HepG2 (cell line): ENCODE measurements at regions not wholly inside any gene's neighbourhood (a gene's known extent, or its start where the extent isn't known, plus 50 kb on each side); places are given as distances from the start of the nearest gene placed in this dataset.

Source experiments
- ATAC-seq: fragments of 200-7000 bp; cut with Tn5 transposase; 3 replicates; pipeline ENCODE4 v1.9.1; 2020; ENCODE audit warnings: mild to moderate bottlenecking, moderate library complexity
- BruUV-seq: library from RNA; stranded (reverse); fragments of 400-500 nt; replicated peaks from 2 replicates; lab custom pipeline; 2021; lab: Mats Ljungman, UMichigan
- CTCF ChIA-PET: fragments of 300-600 bp; formaldehyde crosslinking; extraction: SDS; loops from one replicate; lab custom pipeline; 2021; ENCODE audit warnings: low total read pairs, inconsistent platforms, low intra/inter-chr PET ratio; lab: Yijun Ruan, JAX
- POLR2A ChIA-PET: fragments of 350-600 bp; sonication (Branson Sonifier 250); formaldehyde crosslinking; loops from one replicate; lab custom pipeline; 2020; ENCODE audit warnings: antibody characterized with exemption, inconsistent platforms; lab: Yijun Ruan, JAX
- DNase-seq: peaks from one replicate; pipeline ENCODE4 v3.0.0-alpha.2; 2015; ENCODE audit warnings: low spot score
- FAIRE-seq: peaks from 3 replicates; lab custom pipeline; 2011; peaks lifted over from hg19 to GRCh38; lab: Jason Lieb, UNC
- H2AFZ ChIP-seq: one replicate; pipeline ENCODE4 v1.6.1; 2011; ENCODE audit warnings: low read length, inconsistent platforms
- H3K27ac ChIP-seq: fragments of 300-600 bp; 3 replicates; pipeline ENCODE4 v1.8.0; 2011; ENCODE audit warnings: mixed run types, mild to moderate bottlenecking, mixed read lengths, low read length, inconsistent platforms; ENCODE audit not compliant: insufficient read depth; ENCODE audit errors: extremely low read length
- H3K27me3 ChIP-seq, 2 experiments: fragments of 200-600 bp in 1 of 2; 2 replicates in 1 of 2; 3 replicates in 1 of 2; pipeline versions ENCODE4 v1.6.0 to v1.8.0; 2011; ENCODE audit warnings: low read length in 2 of 2, mild to moderate bottlenecking in 2 of 2, moderate library complexity in 2 of 2, inconsistent platforms in 1 of 2; ENCODE audit not compliant: insufficient read depth in 2 of 2, control insufficient read depth in 1 of 2
- H3K36me3 ChIP-seq, 2 experiments: fragments of 200-600 bp in 1 of 2; replicated peaks in 1 of 2; 2 replicates in 1 of 2; 3 replicates in 1 of 2; pipeline versions ENCODE4 v1.5.1 to v1.8.0; 2011; ENCODE audit warnings: low read length in 2 of 2, inconsistent platforms in 1 of 2; ENCODE audit not compliant: insufficient read depth in 2 of 2, control insufficient read depth in 1 of 2
- H3K4me1 ChIP-seq: 2 replicates; pipeline ENCODE4 v1.5.1; 2012; ENCODE audit warnings: low read length, inconsistent platforms; ENCODE audit not compliant: insufficient read depth
- H3K4me2 ChIP-seq: 2 replicates; pipeline ENCODE4 v1.6.0; 2011; ENCODE audit warnings: low read depth, low read length, inconsistent platforms
- H3K4me3 ChIP-seq, 3 experiments: fragments of 200-600 bp in 1 of 3; sonication (generic), shearing (Covaris generic) in 1 of 3; replicated peaks in 1 of 3; 2 replicates each; pipeline ENCODE4 v1.5.1; 2011 to 2016; ENCODE audit warnings: low read length in 3 of 3, inconsistent platforms in 2 of 3, low read depth in 2 of 3, mild to moderate bottlenecking in 2 of 3, control low read depth in 1 of 3, mixed read lengths in 1 of 3; ENCODE audit not compliant: insufficient read depth in 1 of 3
- H3K79me2 ChIP-seq: one replicate; pipeline ENCODE4 v1.6.1; 2011; ENCODE audit warnings: low read length, inconsistent platforms; ENCODE audit not compliant: insufficient read depth
- H3K9ac ChIP-seq: 2 replicates; pipeline ENCODE4 v1.6.0; 2011; ENCODE audit warnings: mild to moderate bottlenecking, low read depth, low read length, inconsistent platforms; ENCODE audit not compliant: insufficient read depth
- H3K9me3 ChIP-seq: 2 replicates; pipeline ENCODE4 v1.5.1; 2012; ENCODE audit warnings: mild to moderate bottlenecking, low read length
- H4K20me1 ChIP-seq: 2 replicates; pipeline ENCODE4 v1.6.0; 2011; ENCODE audit warnings: inconsistent platforms, mild to moderate bottlenecking, low read length, moderate library complexity; ENCODE audit not compliant: insufficient read depth
- DRAP1 ChIP-seq: IDR thresholded peaks from 2 replicates; pipeline ENCODE4 v1.6.1; 2016; ENCODE audit warnings: missing genetic modification reagents, missing compliant biosample characterization
- GTF2F1 ChIP-seq: fragments of 150-350 bp; IDR thresholded peaks from 2 replicates; pipeline ENCODE4 v1.6.1; 2014; ENCODE audit warnings: low read length
- KLF16 ChIP-seq, 2 experiments: sonication (generic) in 1 of 2; formaldehyde crosslinking in 1 of 2; IDR thresholded peaks; 2 replicates each; pipeline versions ENCODE4 v1.6.1 to v1.8.0; 2016 to 2023; ENCODE audit warnings: missing genetic modification reagents in 2 of 2, missing compliant biosample characterization in 1 of 2
- NCOA1 ChIP-seq: sonication (generic); formaldehyde crosslinking; IDR thresholded peaks from 2 replicates; pipeline ENCODE4 v1.9.0; 2021; ENCODE audit warnings: missing genetic modification reagents
- ZNF414 ChIP-seq: sonication (generic); formaldehyde crosslinking; IDR thresholded peaks from 2 replicates; pipeline ENCODE4 v1.5.0; 2020; ENCODE audit warnings: missing genetic modification reagents
- ZNF460 ChIP-seq: sonication (generic); formaldehyde crosslinking; IDR thresholded peaks from 2 replicates; pipeline ENCODE4 v1.5.1; 2020; ENCODE audit warnings: missing genetic modification reagents, mild to moderate bottlenecking, borderline replicate concordance
- WGBS: methylation state at CpG from one replicate; pipeline ENCODE4 v1.1.6; 2017; ENCODE audit warnings: low lambda C conversion rate; 5-methylcytosine and 5-hydroxymethylcytosine counted together
- in situ Hi-C: cut with HindIII; loops from 2 replicates; pipeline ENCODE4 v1.10.0; 2017; ENCODE audit warnings: low pct_unique_long_range_greater_than_20kb; ENCODE audit not compliant: extremely low pct_ligation_motif_present
- intact Hi-C: fragments of 100-400 bp; cut with micrococcal nuclease; formaldehyde crosslinking; loops from one replicate; pipeline ENCODE4 v1.10.0; 2022; ENCODE audit not compliant: unreplicated experiment

GRCh38 chr11:19602891-19603290, 109.7 kb upstream of the NAV2 start:
- no peaks in the 10 kb centered on the region for H3K4me1 ChIP-seq
- H3K4me2 ChIP-seq: no peak overlapping the region
- H4K20me1 ChIP-seq: no peaks in the 10 kb centered on the region
- H2AFZ ChIP-seq: no peak overlapping the region
- POLR2A ChIA-PET: no interaction called here
- in situ Hi-C loops: no loop called here
- no peaks in the 10 kb centered on the region for H3K9me3 ChIP-seq
- intact Hi-C loops: no loop called here
- DNase-seq (no peak), ATAC-seq (no peak), FAIRE-seq (no peak)
- H3K27ac ChIP-seq: no peak overlapping the region
- TF ChIP-seq NCOA1 (CRISPR knock-in tag) (no peak), GTF2F1 (no peak), ZNF460 (CRISPR knock-in tag) (no peak), ZNF414 (CRISPR knock-in tag) (no peak), KLF16 (CRISPR knock-in tag; IDR thresholded peaks at IDR 0.05) (no peak)
- H3K36me3 ChIP-seq: no peaks in the 10 kb centered on the region
- BruUV-seq: no TSS peak
- WGBS: 22% methylated on average over 6 of the region's 6 CpGs
- H3K9ac ChIP-seq: no peak overlapping the region
- CTCF ChIA-PET: no interaction called here
- H3K27me3 ChIP-seq: peaks cover 0 to 5% of the 10 kb centered on the region in 2 experiments; a peak in 1 of 5 replicates
- H3K79me2 ChIP-seq: no peaks in the 10 kb centered on the region
- no peak overlapping the region for H3K4me3 ChIP-seq

GRCh38 chr11:19602406-19602805, 110.2 kb upstream of the NAV2 start:
- H3K27ac ChIP-seq: no peak overlapping the region
- in situ Hi-C loops: no loop called here
- 29% methylated on average over 6 of the region's 6 CpGs for WGBS
- no peak overlapping the region for H2AFZ ChIP-seq
- BruUV-seq: no TSS peak
- H4K20me1 ChIP-seq: no peaks in the 10 kb centered on the region
- no peaks in the 10 kb centered on the region for H3K36me3 ChIP-seq
- peaks cover 0 to 8% of the 10 kb centered on the region in 2 experiments; a peak in 1 of 5 replicates for H3K27me3 ChIP-seq
- POLR2A ChIA-PET: no interaction called here
- H3K4me2 ChIP-seq: no peak overlapping the region
- DNase-seq: no peak
- no peaks in the 10 kb centered on the region for H3K79me2 ChIP-seq
- intact Hi-C loops: no loop called here
- no peak overlapping the region for H3K4me3 ChIP-seq
- no peaks in the 10 kb centered on the region for H3K4me1 ChIP-seq
- FAIRE-seq: no peak
- no peaks in the 10 kb centered on the region for H3K9me3 ChIP-seq
- H3K9ac ChIP-seq: no peak overlapping the region
- ATAC-seq: no peak
- TF ChIP-seq DRAP1: no peak
- CTCF ChIA-PET: no interaction called here
